Astrocyte (in vitro differentiated cells and primary cell): ENCODE measurements at regions not wholly inside any gene's neighbourhood (a gene's known extent, or its start where the extent isn't known, plus 50 kb on each side); places are given as distances from the start of the nearest gene placed in this dataset.

Experiments
- DNase-seq: peaks from one replicate; pipeline ENCODE4 v3.0.0-alpha.2; 2010; ENCODE audit warnings: low read depth
- FAIRE-seq: peaks from 2 replicates; lab custom pipeline; 2011; peaks lifted over from hg19 to GRCh38; lab: Jason Lieb, UNC
- H2AFZ ChIP-seq: 2 replicates; pipeline ENCODE4 v1.6.0; 2012; ENCODE audit warnings: low read depth, low read length, inconsistent platforms
- H3K27ac ChIP-seq: 2 replicates; pipeline ENCODE4 v1.5.1; 2011; ENCODE audit warnings: low read depth, low read length, inconsistent platforms
- H3K27me3 ChIP-seq: 2 replicates; pipeline ENCODE4 v1.6.0; 2011; ENCODE audit warnings: low read length, inconsistent platforms; ENCODE audit not compliant: insufficient read depth
- H3K36me3 ChIP-seq: 2 replicates; pipeline ENCODE4 v1.5.1; 2011; ENCODE audit warnings: low read length, inconsistent platforms; ENCODE audit not compliant: insufficient read depth
- H3K4me1 ChIP-seq: 2 replicates; pipeline ENCODE4 v1.5.1; 2011; ENCODE audit warnings: low read length, inconsistent platforms; ENCODE audit not compliant: insufficient read depth
- H3K4me2 ChIP-seq: 2 replicates; pipeline ENCODE4 v1.6.0; 2012; ENCODE audit warnings: low read length, inconsistent platforms
- H3K4me3 ChIP-seq: 2 replicates; pipeline ENCODE4 v1.5.1; 2011; ENCODE audit warnings: low read depth, mild to moderate bottlenecking, low read length, inconsistent platforms; ENCODE audit not compliant: insufficient read depth
- H3K79me2 ChIP-seq: 2 replicates; pipeline ENCODE4 v1.6.0; 2012; ENCODE audit warnings: mild to moderate bottlenecking, low read length, inconsistent platforms; ENCODE audit not compliant: insufficient read depth
- H3K9ac ChIP-seq: 2 replicates; pipeline ENCODE4 v1.6.0; 2012; ENCODE audit warnings: mild to moderate bottlenecking, low read length, inconsistent platforms
- H3K9me3 ChIP-seq: 2 replicates; pipeline ENCODE4 v1.5.1; 2012; ENCODE audit warnings: low read depth, mild to moderate bottlenecking, low read length, inconsistent platforms; ENCODE audit not compliant: insufficient read depth
- H4K20me1 ChIP-seq: 2 replicates; pipeline ENCODE4 v1.6.0; 2012; ENCODE audit warnings: low read length, inconsistent platforms; ENCODE audit not compliant: insufficient read depth
- H3K27ac Mint-ChIP-seq: one replicate; pipeline ENCODE4 v1.8.0; 2021; ENCODE audit warnings: mild to moderate bottlenecking, mixed read lengths; ENCODE audit not compliant: unreplicated experiment
- H3K27me3 Mint-ChIP-seq: one replicate; pipeline ENCODE4 v1.8.0; 2021; ENCODE audit warnings: low read depth, mixed read lengths; ENCODE audit not compliant: unreplicated experiment
- H3K36me3 Mint-ChIP-seq: one replicate; pipeline ENCODE4 v1.8.0; 2021; ENCODE audit warnings: low read depth, mixed read lengths; ENCODE audit not compliant: unreplicated experiment
- H3K4me1 Mint-ChIP-seq: one replicate; pipeline ENCODE4 v1.8.0; 2021; ENCODE audit warnings: low read depth, mixed read lengths; ENCODE audit not compliant: unreplicated experiment
- H3K4me3 Mint-ChIP-seq: one replicate; pipeline ENCODE4 v1.8.0; 2021; ENCODE audit warnings: mild to moderate bottlenecking, moderate library complexity, mixed read lengths; ENCODE audit not compliant: unreplicated experiment
- H3K9me3 Mint-ChIP-seq: one replicate; pipeline ENCODE4 v1.8.0; 2021; ENCODE audit warnings: mild to moderate bottlenecking, mixed read lengths; ENCODE audit not compliant: unreplicated experiment
- EZH2 ChIP-seq: IDR thresholded peaks from 2 replicates; pipeline ENCODE4 v1.6.1; 2012; ENCODE audit warnings: mild to moderate bottlenecking, low read length, inconsistent platforms; ENCODE audit not compliant: insufficient read depth
- TF ChIP-seq, protein P1 (sequence below): IDR thresholded peaks from 2 replicates; pipeline ENCODE4 v1.5.1; 2011; ENCODE audit warnings: low read depth, mild to moderate bottlenecking, inconsistent platforms, low read length, moderate library complexity; ENCODE audit not compliant: insufficient read depth

DNA sequence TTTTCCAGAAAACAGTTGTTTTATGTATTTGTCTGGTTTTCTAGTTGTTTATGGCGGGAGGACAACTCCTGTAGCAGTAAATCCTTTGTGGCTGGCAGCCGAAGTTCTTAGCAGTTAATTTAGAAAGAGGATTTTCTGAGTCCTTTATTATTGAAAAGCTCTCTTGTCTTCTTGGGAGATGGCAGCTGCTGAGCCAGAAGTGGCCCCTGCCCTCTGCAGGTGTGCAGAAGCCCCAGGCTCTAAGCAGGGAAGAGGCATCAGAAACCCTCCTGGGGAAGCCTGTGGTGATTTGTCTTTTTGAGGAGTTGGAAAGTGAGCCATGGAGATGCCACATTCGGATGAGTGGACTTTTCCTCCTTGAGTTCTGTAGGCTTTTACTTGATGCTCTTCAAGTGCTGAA, 106.3 kb downstream of the GLRX3 start:
- H3K4me2 ChIP-seq = no peak overlapping the region
- H3K27ac ChIP-seq = no peak overlapping the region
- H3K79me2 ChIP-seq = no peaks in the 10 kb centered on the region
- FAIRE-seq = no peak
- H3K27me3 ChIP-seq = no peaks in the 10 kb centered on the region
- no peak overlapping the region for H3K9ac ChIP-seq
- no peak overlapping the region for H3K27ac Mint-ChIP-seq
- H4K20me1 ChIP-seq = no peaks in the 10 kb centered on the region
- H3K4me1 ChIP-seq = no peaks in the 10 kb centered on the region
- H3K4me3 Mint-ChIP-seq = no peak overlapping the region
- H3K36me3 ChIP-seq = no peaks in the 10 kb centered on the region
- TF ChIP-seq EZH2 = no peak
- TF ChIP-seq, protein P1, sequence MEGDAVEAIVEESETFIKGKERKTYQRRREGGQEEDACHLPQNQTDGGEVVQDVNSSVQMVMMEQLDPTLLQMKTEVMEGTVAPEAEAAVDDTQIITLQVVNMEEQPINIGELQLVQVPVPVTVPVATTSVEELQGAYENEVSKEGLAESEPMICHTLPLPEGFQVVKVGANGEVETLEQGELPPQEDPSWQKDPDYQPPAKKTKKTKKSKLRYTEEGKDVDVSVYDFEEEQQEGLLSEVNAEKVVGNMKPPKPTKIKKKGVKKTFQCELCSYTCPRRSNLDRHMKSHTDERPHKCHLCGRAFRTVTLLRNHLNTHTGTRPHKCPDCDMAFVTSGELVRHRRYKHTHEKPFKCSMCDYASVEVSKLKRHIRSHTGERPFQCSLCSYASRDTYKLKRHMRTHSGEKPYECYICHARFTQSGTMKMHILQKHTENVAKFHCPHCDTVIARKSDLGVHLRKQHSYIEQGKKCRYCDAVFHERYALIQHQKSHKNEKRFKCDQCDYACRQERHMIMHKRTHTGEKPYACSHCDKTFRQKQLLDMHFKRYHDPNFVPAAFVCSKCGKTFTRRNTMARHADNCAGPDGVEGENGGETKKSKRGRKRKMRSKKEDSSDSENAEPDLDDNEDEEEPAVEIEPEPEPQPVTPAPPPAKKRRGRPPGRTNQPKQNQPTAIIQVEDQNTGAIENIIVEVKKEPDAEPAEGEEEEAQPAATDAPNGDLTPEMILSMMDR = no peak
- H3K9me3 ChIP-seq = peaks cover 14% of the 10 kb centered on the region
- H3K4me1 Mint-ChIP-seq = no peaks in the 10 kb centered on the region
- H3K27me3 Mint-ChIP-seq = peaks cover 3% of the 10 kb centered on the region
- H3K9me3 Mint-ChIP-seq = peaks cover 21% of the 10 kb centered on the region
- H3K4me3 ChIP-seq = no peak overlapping the region
- H2AFZ ChIP-seq = no peak overlapping the region
- DNase-seq = no peak
- no peaks in the 10 kb centered on the region for H3K36me3 Mint-ChIP-seq

DNA sequence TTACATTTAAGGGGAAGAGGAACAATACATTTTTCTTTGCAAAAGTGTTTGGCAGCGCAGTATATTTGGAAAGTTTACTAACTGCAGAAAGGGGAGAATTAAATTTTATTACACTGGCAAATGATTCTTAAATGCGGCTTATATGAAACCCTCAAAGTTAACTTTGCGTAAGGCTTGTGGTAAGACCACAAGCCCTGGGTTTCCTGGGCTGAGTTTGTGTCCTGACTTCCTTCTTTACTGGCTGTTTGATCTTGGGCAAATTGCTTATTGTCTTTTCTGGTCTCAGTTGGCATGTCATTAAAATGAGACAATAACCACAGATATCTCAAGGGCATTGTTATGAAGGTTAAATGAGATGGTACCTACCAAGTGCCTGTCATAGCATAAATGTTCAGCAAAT, 106.8 kb downstream of the GLRX3 start:
- H3K9me3 Mint-ChIP-seq = peaks cover 21% of the 10 kb centered on the region
- H3K36me3 ChIP-seq = no peaks in the 10 kb centered on the region
- no peak overlapping the region for H3K4me2 ChIP-seq
- no peak overlapping the region for H3K4me3 Mint-ChIP-seq
- H4K20me1 ChIP-seq = no peaks in the 10 kb centered on the region
- H3K79me2 ChIP-seq = no peaks in the 10 kb centered on the region
- H3K27ac Mint-ChIP-seq = no peak overlapping the region
- no peaks in the 10 kb centered on the region for H3K4me1 Mint-ChIP-seq
- H3K9ac ChIP-seq = no peak overlapping the region
- FAIRE-seq (no peak), DNase-seq (no peak)
- no peak overlapping the region for H3K27ac ChIP-seq
- no peaks in the 10 kb centered on the region for H3K27me3 ChIP-seq
- H3K27me3 Mint-ChIP-seq = peaks cover 3% of the 10 kb centered on the region
- no peaks in the 10 kb centered on the region for H3K36me3 Mint-ChIP-seq
- no peaks in the 10 kb centered on the region for H3K4me1 ChIP-seq
- H3K4me3 ChIP-seq = no peak overlapping the region
- peaks cover 14% of the 10 kb centered on the region for H3K9me3 ChIP-seq
- no peak overlapping the region for H2AFZ ChIP-seq
- TF ChIP-seq EZH2 = no peak
- TF ChIP-seq, protein P1 = no peak

DNA sequence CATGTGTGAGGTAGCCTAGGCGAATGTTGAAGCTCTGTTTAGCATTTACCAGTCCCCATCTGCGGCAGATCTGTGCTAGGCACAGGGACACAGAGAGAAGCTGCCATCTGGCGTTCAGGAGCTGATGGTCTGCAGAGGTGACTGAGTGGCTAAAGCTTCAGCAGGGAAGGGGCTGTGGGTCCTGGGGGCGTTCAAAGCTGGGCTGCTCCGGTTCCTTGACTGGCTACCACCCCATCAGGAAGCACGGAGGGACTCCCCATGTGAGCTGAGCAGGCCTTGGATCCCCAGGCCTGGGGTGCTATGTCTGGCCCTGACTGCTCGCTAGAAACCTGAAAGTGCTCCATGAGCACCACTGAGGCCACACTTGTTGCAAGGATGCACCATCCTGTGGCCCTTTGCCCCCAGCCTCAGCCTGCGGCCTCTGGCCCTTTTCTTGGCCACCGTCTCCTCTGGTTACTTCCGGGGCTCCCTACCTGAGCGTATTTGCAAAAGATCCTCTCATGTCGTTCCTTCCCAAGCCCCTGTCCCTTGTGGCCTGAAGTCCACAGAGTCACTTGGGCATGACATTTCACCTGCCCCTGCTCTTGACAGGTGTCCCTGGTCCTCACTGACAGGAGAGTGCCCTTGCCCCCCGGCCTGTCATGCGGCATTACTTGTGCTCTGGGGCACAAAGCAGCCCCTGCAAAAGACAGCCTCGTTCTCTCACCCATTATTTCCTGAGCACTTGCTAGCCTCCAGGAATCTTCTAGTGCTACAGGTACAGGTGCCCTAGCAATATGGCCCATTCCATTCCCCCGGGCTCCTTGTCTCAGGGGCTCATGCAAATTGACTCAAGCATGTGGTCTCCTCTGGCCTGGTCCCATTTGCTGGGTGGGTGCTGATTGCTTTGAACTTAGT, 108.1 kb downstream of the GLRX3 start:
- TF ChIP-seq EZH2 = no peak
- TF ChIP-seq, protein P1 = no peak
- Mint-ChIP-seq H3K4me3 (no peak overlapping the region), H3K36me3 (no peaks in the 10 kb centered on the region), H3K4me1 (no peaks in the 10 kb centered on the region), H3K27ac (no peak overlapping the region), H3K27me3 (peaks cover 3% of the 10 kb centered on the region), H3K9me3 (peaks cover 18% of the 10 kb centered on the region)
- no peaks in the 10 kb centered on the region for H4K20me1 ChIP-seq
- no peaks in the 10 kb centered on the region for H3K79me2 ChIP-seq
- no peaks in the 10 kb centered on the region for H3K27me3 ChIP-seq
- H3K4me2 ChIP-seq = no peak overlapping the region
- no peak for FAIRE-seq
- H3K36me3 ChIP-seq = no peaks in the 10 kb centered on the region
- no peak for DNase-seq
- H3K9me3 ChIP-seq = peaks cover 14% of the 10 kb centered on the region
- H2AFZ ChIP-seq = no peak overlapping the region
- no peak overlapping the region for H3K27ac ChIP-seq
- no peak overlapping the region for H3K4me3 ChIP-seq
- no peaks in the 10 kb centered on the region for H3K4me1 ChIP-seq
- no peak overlapping the region for H3K9ac ChIP-seq
